ENCODE measurements at regions not wholly inside any gene's neighbourhood (a gene's known extent, or its start where the extent isn't known, plus 50 kb on each side); places are given as distances from the start of the nearest gene placed in this dataset.

- no peak for DNase-seq
These were observed 76.0 kb downstream of the ATPSCKMT start for GRCh38 chr5:10173716-10174115.

- DNase-seq, result no peak
These were observed 77.4 kb downstream of the ATPSCKMT start for GRCh38 chr5:10172247-10172646.

GRCh38 chr5:10169359-10169758, 80.3 kb downstream of the ATPSCKMT start:
- no peak for DNase-seq

GRCh38 chr5:10168254-10168653, 81.4 kb downstream of the ATPSCKMT start:
- no peak for DNase-seq

- no peak for DNase-seq
These were observed 81.9 kb downstream of the ATPSCKMT start for GRCh38 chr5:10167806-10168205.

GRCh38 chr5:10166392-10166791, 83.3 kb downstream of the ATPSCKMT start:
- DNase-seq, result no peak

- DNase-seq, result no peak
These were observed 87.2 kb downstream of the ATPSCKMT start for GRCh38 chr5:10162468-10162867.

- no peak for DNase-seq
These were observed 87.9 kb downstream of the ATPSCKMT start for GRCh38 chr5:10161778-10162177.

GRCh38 chr5:10160241-10160640, 89.4 kb downstream of the ATPSCKMT start:
- DNase-seq, result no peak

GRCh38 chr5:10158886-10159285, 90.8 kb downstream of the ATPSCKMT start:
- no peak for DNase-seq

- no peak for DNase-seq
These were observed 92.5 kb downstream of the ATPSCKMT start for GRCh38 chr5:10157085-10157669.

GRCh38 chr5:10155897-10156667, 93.6 kb downstream of the ATPSCKMT start:
- no peak for DNase-seq

- no peak for DNase-seq
These were observed 95.7 kb downstream of the ATPSCKMT start for GRCh38 chr5:10153808-10154537.

- no peak for DNase-seq
These were observed 96.3 kb downstream of the ATPSCKMT start for GRCh38 chr5:10153394-10153793.

- no peak for DNase-seq
These were observed 98.0 kb downstream of the ATPSCKMT start for GRCh38 chr5:10151656-10152055.

GRCh38 chr5:10149911-10150310, 99.8 kb downstream of the ATPSCKMT start:
- no peak for DNase-seq

GRCh38 chr5:10145923-10146401, 103.7 kb downstream of the ATPSCKMT start:
- peak in 1 of 2 donors; percentile 14 for DNase-seq

- no peak for DNase-seq
These were observed 105.6 kb downstream of the ATPSCKMT start for GRCh38 chr5:10144040-10144439.

- DNase-seq, result no peak
These were observed 109.3 kb downstream of the ATPSCKMT start for GRCh38 chr5:10140195-10140973.

- peak; percentile 31 to 66 for DNase-seq
These were observed 111.2 kb downstream of the ATPSCKMT start for GRCh38 chr5:10138395-10139057.

- peak in 1 of 2 donors; percentile 9 for DNase-seq
These were observed 115.9 kb downstream of the ATPSCKMT start for GRCh38 chr5:10133830-10134229.

GRCh38 chr5:10130881-10131280, 118.8 kb downstream of the ATPSCKMT start:
- no peak for DNase-seq

Data from hippocampal formation (tissue), 2 donors.